HCT116 (cell line): ENCODE measurements at regions not wholly inside any gene's neighbourhood (a gene's known extent, or its start where the extent isn't known, plus 50 kb on each side); places are given as distances from the start of the nearest gene placed in this dataset.
"Not testable (repeated sequence)": the region's sequence is repeated elsewhere in the genome, so short reads cannot be mapped to it uniquely, and the experiment has no call there.

ENCODE experiments used
- ATAC-seq: fragments of 200-7000 bp; cut with Tn5 transposase; 2 replicates; pipeline ENCODE4 v1.9.1; 2020; ENCODE audit warnings: mild to moderate bottlenecking, moderate library complexity
- BruUV-seq: library from RNA; stranded (reverse); fragments of 400-500 nt; replicated peaks from 2 replicates; lab custom pipeline; 2021; lab: Mats Ljungman, UMichigan
- CTCF ChIA-PET: fragments of 300-600 bp; sonication (Branson Sonifier 250); formaldehyde crosslinking; loops from one replicate; lab custom pipeline; 2021; ENCODE audit warnings: antibody characterized with exemption; lab: Charles Lee
- POLR2A ChIA-PET: fragments of 300-600, 350-600 bp; sonication (Branson Sonifier 250); formaldehyde crosslinking; loops from one replicate; lab custom pipeline; 2021; ENCODE audit warnings: antibody characterized with exemption; lab: Charles Lee
- RAD21 ChIA-PET, 2 experiments: fragments of 300-600 bp; sonication (Branson Sonifier 250); formaldehyde crosslinking; loops; one replicate each; lab custom pipeline; 2023; ENCODE audit warnings: low total read pairs in 2 of 2; ENCODE audit not compliant: uncharacterized antibody in 2 of 2, unreplicated experiment in 2 of 2, low non-redundant PET in 1 of 2; lab: Charles Lee
- DNase-seq: peaks from one replicate; pipeline ENCODE4 v3.0.0-alpha.2; 2010; ENCODE audit warnings: low read depth, low spot score
- H2AFZ ChIP-seq: fragments of 200-600 bp; shearing (Covaris generic), sonication (generic); 2 replicates; pipeline ENCODE4 v1.6.1; 2017; ENCODE audit warnings: low read depth, mixed run types, mixed read lengths, antibody characterized with exemption, low read length; ENCODE audit not compliant: poor library complexity, severe bottlenecking
- H3K27ac ChIP-seq: 2 replicates; pipeline ENCODE4 v1.5.1; 2012; ENCODE audit warnings: low read depth, low read length
- H3K27me3 ChIP-seq: fragments of 200-600 bp; sonication (generic); 2 replicates; pipeline ENCODE4 v1.6.1; 2016; ENCODE audit warnings: mixed run types, low read length, mixed read lengths; ENCODE audit not compliant: insufficient read depth
- H3K36me3 ChIP-seq, 2 experiments: fragments of 200-500 bp in 1 of 2; fragments of 200-600 bp in 1 of 2; sonication (Bioruptor generic) in 1 of 2; sonication (generic) in 1 of 2; 2 replicates each; pipeline versions ENCODE4 v1.5.1 to v1.6.1; 2014 to 2016; ENCODE audit warnings: low read length in 2 of 2, inconsistent platforms in 1 of 2, mixed read lengths in 1 of 2, mixed run types in 1 of 2; ENCODE audit not compliant: insufficient read depth in 2 of 2, control insufficient read depth in 1 of 2
- H3K4me1 ChIP-seq, 2 experiments: fragments of 200-600 bp in 1 of 2; sonication (generic) in 1 of 2; 2 replicates each; pipeline versions ENCODE4 v1.5.1 to v1.6.1; 2012 to 2017; ENCODE audit warnings: low read length in 2 of 2, inconsistent platforms in 1 of 2, mild to moderate bottlenecking in 1 of 2, mixed read lengths in 1 of 2, mixed run types in 1 of 2, moderate library complexity in 1 of 2; ENCODE audit not compliant: insufficient read depth in 2 of 2, control insufficient read depth in 1 of 2
- H3K4me2 ChIP-seq: fragments of 200-600 bp; sonication (generic); 2 replicates; pipeline ENCODE4 v1.6.1; 2017; ENCODE audit warnings: mixed run types, low read length, mixed read lengths
- H3K4me3 ChIP-seq, 2 experiments: fragments of 200-600 bp in 1 of 2; sonication (generic) in 1 of 2; replicated peaks in 1 of 2; 2 replicates each; pipeline ENCODE4 v1.5.1; 2011 to 2016; ENCODE audit warnings: low read length in 2 of 2, control low read depth in 1 of 2, low read depth in 1 of 2, mild to moderate bottlenecking in 1 of 2, mixed read lengths in 1 of 2, mixed run types in 1 of 2
- H3K79me2 ChIP-seq: fragments of 200-600 bp; sonication (generic); 2 replicates; pipeline ENCODE4 v1.6.1; 2017; ENCODE audit warnings: mild to moderate bottlenecking, mixed run types, low read length, moderate library complexity, mixed read lengths; ENCODE audit not compliant: insufficient read depth
- H3K9ac ChIP-seq: fragments of 200-600 bp; sonication (generic); 2 replicates; pipeline ENCODE4 v1.6.1; 2016; ENCODE audit warnings: low read length, mixed read lengths
- H3K9me2 ChIP-seq: fragments of 200-600 bp; sonication (generic), shearing (Covaris generic); 2 replicates; pipeline ENCODE4 v1.6.1; 2017; ENCODE audit warnings: mixed run types, mild to moderate bottlenecking, moderate library complexity; ENCODE audit not compliant: insufficient read depth
- H3K9me3 ChIP-seq, 2 experiments: fragments of 200-500 bp in 1 of 2; fragments of 200-600 bp in 1 of 2; sonication (Bioruptor generic) in 1 of 2; sonication (generic) in 1 of 2; 2 replicates each; pipeline ENCODE4 v1.6.1; 2014 to 2017; ENCODE audit warnings: low read length in 2 of 2, mixed read lengths in 2 of 2, inconsistent platforms in 1 of 2, low read depth in 1 of 2, mild to moderate bottlenecking in 1 of 2, mixed run types in 1 of 2, moderate library complexity in 1 of 2; ENCODE audit not compliant: control insufficient read depth in 1 of 2, insufficient read depth in 1 of 2
- H4K20me1 ChIP-seq: fragments of 200-600 bp; sonication (generic), shearing (Covaris generic); 2 replicates; pipeline ENCODE4 v1.6.1; 2017; ENCODE audit warnings: mixed run types, mild to moderate bottlenecking, moderate library complexity; ENCODE audit not compliant: insufficient read depth
- JUND ChIP-seq: IDR thresholded peaks from 2 replicates; pipeline ENCODE4 v1.6.1; 2012
- MAX ChIP-seq: IDR thresholded peaks from 2 replicates; pipeline ENCODE4 v1.6.1; 2012
- POLR2AphosphoS5 ChIP-seq: IDR thresholded peaks from 2 replicates; pipeline ENCODE4 v1.6.1; 2011; ENCODE audit warnings: mild to moderate bottlenecking, low read depth, low read length, moderate library complexity
- RAD21 ChIP-seq: IDR thresholded peaks from 2 replicates; pipeline ENCODE4 v1.6.1; 2012; ENCODE audit warnings: low read depth, mild to moderate bottlenecking
- SP1 ChIP-seq: IDR thresholded peaks from 2 replicates; pipeline ENCODE4 v1.6.1; 2012; ENCODE audit warnings: low read depth
- SRF ChIP-seq: IDR thresholded peaks from 2 replicates; pipeline ENCODE4 v1.6.1; 2012; ENCODE audit warnings: low read depth
- TCF7L2 ChIP-seq: IDR thresholded peaks from 2 replicates; pipeline ENCODE4 v1.7.0; 2011; ENCODE audit warnings: borderline replicate concordance, inconsistent platforms; ENCODE audit not compliant: insufficient read depth, insufficient read length; ENCODE audit errors: extremely low read depth
- YY1 ChIP-seq: IDR thresholded peaks from 2 replicates; pipeline ENCODE4 v1.6.1; 2011; ENCODE audit warnings: low read length, low read depth, moderate library complexity, mild to moderate bottlenecking; ENCODE audit not compliant: insufficient replicate concordance; ENCODE audit errors: extremely low read depth
- ZNF274 ChIP-seq: fragments of 200-500 bp; sonication (Bioruptor generic); IDR thresholded peaks from 2 replicates; pipeline ENCODE4 v1.6.1; 2014; ENCODE audit warnings: mild to moderate bottlenecking, low read depth, low read length, inconsistent platforms
- intact Hi-C: fragments of 100-400 bp; cut with micrococcal nuclease; formaldehyde crosslinking; loops from 2 replicates; pipeline ENCODE4 v1.10.0; 2022

GRCh38 chr20:30892541-30893345, 364.7 kb upstream of the DEFB115 start:
- H3K27ac ChIP-seq: no peak overlapping the region
- H3K4me3 ChIP-seq: no peak overlapping the region
- H3K9ac ChIP-seq: no peak overlapping the region
- intact Hi-C loops: no loop called here
- no peak overlapping the region for H2AFZ ChIP-seq
- no peak for ATAC-seq
- H3K27me3 ChIP-seq: no peaks in the 10 kb centered on the region
- no peaks in the 10 kb centered on the region for H3K36me3 ChIP-seq
- POLR2A ChIA-PET: no interaction called here
- H3K4me2 ChIP-seq: no peak overlapping the region
- no peaks in the 10 kb centered on the region for H3K4me1 ChIP-seq
- no peaks in the 10 kb centered on the region for H4K20me1 ChIP-seq
- no peak for TF ChIP-seq POLR2AphosphoS5
- no peak for TF ChIP-seq ZNF274
- no peak for TF ChIP-seq TCF7L2
- TF ChIP-seq SRF: no peak
- no peak for TF ChIP-seq JUND
- TF ChIP-seq YY1: no peak
- TF ChIP-seq SP1: no peak
- no peak for TF ChIP-seq RAD21
- TF ChIP-seq MAX: no peak
- TF ChIP-seq, all 23 proteins: peak for 0
- no peaks in the 10 kb centered on the region for H3K9me3 ChIP-seq
- H3K79me2 ChIP-seq: no peaks in the 10 kb centered on the region
- no TSS peak for BruUV-seq
- RAD21 ChIA-PET: no interaction called here
- no peak for DNase-seq
- no peaks in the 10 kb centered on the region for H3K9me2 ChIP-seq
- CTCF ChIA-PET: no interaction called here

- H3K36me3 ChIP-seq, H3K4me1 ChIP-seq, RAD21 ChIA-PET, CTCF ChIA-PET, H3K9me2 ChIP-seq, BruUV-seq, POLR2A ChIA-PET, DNase-seq, H3K4me2 ChIP-seq, H3K9ac ChIP-seq, ATAC-seq, H3K27ac ChIP-seq, H4K20me1 ChIP-seq, H3K27me3 ChIP-seq, H3K9me3 ChIP-seq, H3K79me2 ChIP-seq, intact Hi-C loops, H3K4me3 ChIP-seq, H2AFZ ChIP-seq: not testable (repeated sequence)
Measured at GRCh38 chr20:30893346-30894314, 363.8 kb upstream of the DEFB115 start.

- H3K9me3 ChIP-seq, H3K27ac ChIP-seq, H4K20me1 ChIP-seq, H3K36me3 ChIP-seq, H3K9ac ChIP-seq, H3K4me3 ChIP-seq, BruUV-seq, intact Hi-C loops, CTCF ChIA-PET, H3K27me3 ChIP-seq, H2AFZ ChIP-seq, H3K79me2 ChIP-seq, RAD21 ChIA-PET, H3K4me2 ChIP-seq, H3K9me2 ChIP-seq, POLR2A ChIA-PET, ATAC-seq, H3K4me1 ChIP-seq, DNase-seq: not testable (repeated sequence)
Measured at GRCh38 chr20:30894707-30895353, 362.6 kb upstream of the DEFB115 start.
